ENCODE measurements at regions not wholly inside any gene's neighbourhood (a gene's known extent, or its start where the extent isn't known, plus 50 kb on each side); places are given as distances from the start of the nearest gene placed in this dataset.

DNA sequence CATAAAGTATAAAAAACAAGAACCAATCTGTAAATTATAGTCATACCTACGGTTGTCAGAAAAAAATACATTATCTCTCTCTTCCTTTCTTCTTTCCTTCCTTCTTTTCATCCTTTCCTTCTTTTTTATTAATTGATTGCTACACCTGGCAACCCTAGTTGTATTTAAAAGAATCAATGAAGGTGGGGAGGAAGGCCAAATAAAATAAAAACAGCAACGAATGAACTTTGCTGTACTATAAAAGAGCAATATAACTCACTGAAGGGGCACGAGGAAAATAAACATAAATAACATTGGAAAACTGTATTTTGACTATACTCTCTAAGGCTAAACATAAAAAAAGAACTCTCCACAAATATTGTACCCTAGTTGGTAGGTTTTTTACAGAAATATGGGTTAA lies 898.2 kb upstream of the USP15 start:
- ChIA-PET CTCF (no interaction called here), POLR2A (no interaction called here)
- DNase-seq (ENCODE audit: unreplicated experiment): no peak
- no peaks in the 10 kb centered on the region for H3K4me1 Mint-ChIP-seq (ENCODE audit: insufficient read depth, unreplicated experiment)
- BruUV-seq (replicated peaks): no TSS peak
- no peak for TF ChIP-seq CTCF (IDR thresholded peaks at IDR 0.05; ENCODE audit: unreplicated experiment)
- no peak overlapping the region for H3K27ac Mint-ChIP-seq (ENCODE audit: low read depth, unreplicated experiment)
- H3K4me3 Mint-ChIP-seq (ENCODE audit: unreplicated experiment): no peak overlapping the region
- H3K36me3 Mint-ChIP-seq (ENCODE audit: insufficient read depth, unreplicated experiment): no peaks in the 10 kb centered on the region
- intact Hi-C loops (cut with micrococcal nuclease): no loop called here
- H3K9me3 Mint-ChIP-seq (ENCODE audit: unreplicated experiment): no peaks in the 10 kb centered on the region
- H3K27me3 Mint-ChIP-seq (ENCODE audit: insufficient read depth, unreplicated experiment): no peaks in the 10 kb centered on the region

DNA sequence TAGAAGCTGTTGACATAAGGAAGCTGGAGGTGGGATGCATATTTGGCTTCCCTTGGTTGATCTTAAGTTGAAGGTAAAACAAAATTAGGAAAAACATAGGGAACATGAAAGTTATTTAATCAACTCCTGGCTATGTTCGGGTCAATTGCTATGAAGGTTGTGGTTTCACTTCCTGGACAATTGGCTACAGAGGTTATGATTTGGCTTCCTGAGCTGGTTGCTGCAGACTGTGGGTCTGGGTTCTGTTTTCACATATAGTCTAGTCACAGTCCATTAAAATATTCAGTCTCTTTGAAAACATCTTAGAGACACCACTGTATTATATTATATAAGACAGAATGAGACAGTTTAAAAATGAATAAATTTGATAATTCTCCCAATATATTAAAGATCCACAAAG lies 895.2 kb upstream of the USP15 start:
- CTCF ChIA-PET: no interaction called here
- BruUV-seq (replicated peaks): no TSS peak
- no peak overlapping the region for H3K27ac Mint-ChIP-seq (ENCODE audit: low read depth, unreplicated experiment)

DNA sequence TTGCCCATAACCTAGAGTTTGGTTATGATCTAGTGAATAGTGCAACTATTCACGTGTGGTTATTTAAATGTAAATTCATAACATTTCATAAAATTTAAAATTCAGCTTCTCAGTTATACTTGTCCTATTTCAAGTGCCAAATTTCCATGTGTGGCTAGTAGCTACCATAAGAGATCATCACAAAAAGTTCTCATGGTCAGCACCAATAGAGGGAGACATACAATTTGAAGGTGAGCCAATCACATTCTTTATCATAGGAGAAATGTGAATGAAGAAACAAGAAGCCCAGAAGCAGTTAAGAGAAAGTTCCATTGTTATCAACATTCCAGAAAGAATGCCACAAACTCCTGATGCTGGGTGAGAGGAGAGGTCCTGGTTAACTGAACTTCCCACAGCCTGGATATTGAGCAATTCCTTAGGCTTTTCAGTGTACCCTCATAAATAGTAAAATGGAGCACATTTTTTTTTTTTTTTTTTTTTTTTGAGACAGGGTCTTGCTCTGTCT lies 892.9 kb upstream of the USP15 start:
- Mint-ChIP-seq H3K9me3 (ENCODE audit: unreplicated experiment) (no peaks in the 10 kb centered on the region), H3K27me3 (ENCODE audit: insufficient read depth, unreplicated experiment) (no peaks in the 10 kb centered on the region), H3K4me1 (ENCODE audit: insufficient read depth, unreplicated experiment) (no peaks in the 10 kb centered on the region), H3K4me3 (ENCODE audit: unreplicated experiment) (no peak overlapping the region), H3K36me3 (ENCODE audit: insufficient read depth, unreplicated experiment) (no peaks in the 10 kb centered on the region), H3K27ac (ENCODE audit: low read depth, unreplicated experiment) (no peak overlapping the region)
- TF ChIP-seq CTCF (IDR thresholded peaks at IDR 0.05; ENCODE audit: unreplicated experiment): no peak
- no TSS peak for BruUV-seq (replicated peaks)
- ChIA-PET POLR2A (no interaction called here), CTCF (interaction anchor here (0.7 to 1.4 kb wide), 2 partner anchors 12 to 707 kb away, joined by 3 to 5 read pairs; no protein-coding TSS in a partner anchor)
- DNase-seq (ENCODE audit: unreplicated experiment): peak; percentile 6
- intact Hi-C loops (cut with micrococcal nuclease): no loop called here

More for the DNA sequence above, 895.2 kb upstream of the USP15 start:
- DNase-seq (ENCODE audit: unreplicated experiment): no peak
- no peaks in the 10 kb centered on the region for H3K36me3 Mint-ChIP-seq (ENCODE audit: insufficient read depth, unreplicated experiment)
- H3K27me3 Mint-ChIP-seq (ENCODE audit: insufficient read depth, unreplicated experiment): no peaks in the 10 kb centered on the region
- no peak for TF ChIP-seq CTCF (IDR thresholded peaks at IDR 0.05; ENCODE audit: unreplicated experiment)
- POLR2A ChIA-PET: interaction anchor here (0.6 kb wide), 1 partner anchor 1487 kb away, joined by 3 read pairs; no protein-coding TSS in a partner anchor
- H3K4me1 Mint-ChIP-seq (ENCODE audit: insufficient read depth, unreplicated experiment): no peaks in the 10 kb centered on the region
- H3K4me3 Mint-ChIP-seq (ENCODE audit: unreplicated experiment): no peak overlapping the region
- intact Hi-C loops (cut with micrococcal nuclease): no loop called here
- no peaks in the 10 kb centered on the region for H3K9me3 Mint-ChIP-seq (ENCODE audit: unreplicated experiment)

DNA sequence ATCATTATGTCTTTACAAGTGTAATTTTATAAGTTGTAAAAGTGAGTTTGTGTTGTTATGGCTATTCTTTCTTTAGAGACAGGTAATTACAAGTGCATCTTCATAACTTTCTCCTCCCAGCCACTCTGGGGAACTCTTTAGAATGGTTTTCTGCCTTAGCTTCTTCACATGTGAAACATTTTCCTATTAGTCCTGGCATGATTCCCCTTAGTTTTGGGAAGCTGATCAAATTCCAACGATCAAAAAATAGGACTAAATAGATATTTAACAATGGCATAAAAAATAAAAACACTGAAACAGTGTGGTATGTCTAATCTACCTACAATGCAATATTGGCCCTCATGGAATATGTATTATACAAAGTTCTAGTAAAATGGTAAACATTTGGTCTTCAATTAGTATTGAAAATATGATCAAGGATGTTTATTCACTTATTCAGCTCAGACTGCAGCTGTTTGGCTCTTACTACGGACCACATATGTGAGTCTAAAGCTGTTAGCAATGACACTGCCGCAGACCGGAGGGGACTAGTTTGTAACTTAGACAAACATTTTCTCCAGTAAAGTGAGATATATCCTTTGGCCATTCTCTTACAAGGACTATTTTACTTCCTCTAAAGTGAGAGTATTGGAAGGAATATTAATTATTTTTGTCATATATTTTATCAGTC lies 890.8 kb upstream of the USP15 start:
- Mint-ChIP-seq H3K36me3 (ENCODE audit: insufficient read depth, unreplicated experiment) (no peaks in the 10 kb centered on the region), H3K27ac (ENCODE audit: low read depth, unreplicated experiment) (no peak overlapping the region), H3K4me1 (ENCODE audit: insufficient read depth, unreplicated experiment) (no peaks in the 10 kb centered on the region), H3K9me3 (ENCODE audit: unreplicated experiment) (no peaks in the 10 kb centered on the region), H3K4me3 (ENCODE audit: unreplicated experiment) (no peak overlapping the region), H3K27me3 (ENCODE audit: insufficient read depth, unreplicated experiment) (no peaks in the 10 kb centered on the region)
- intact Hi-C loops (cut with micrococcal nuclease): no loop called here
- no TSS peak for BruUV-seq (replicated peaks)
- DNase-seq (ENCODE audit: unreplicated experiment): no peak
- ChIA-PET POLR2A (no interaction called here), CTCF (no interaction called here)
- TF ChIP-seq CTCF (IDR thresholded peaks at IDR 0.05; ENCODE audit: unreplicated experiment): no peak

All from MCF 10A (cell line).